GM10266 (cell line): ENCODE measurements at regions not wholly inside any gene's neighbourhood (a gene's known extent, or its start where the extent isn't known, plus 50 kb on each side); places are given as distances from the start of the nearest gene placed in this dataset.

Experiments used
- DNase-seq: peaks from one replicate; pipeline ENCODE4 v3.0.0; 2012; ENCODE audit errors: extremely low spot score
- TF ChIP-seq, protein P1 (sequence below): IDR thresholded peaks from 2 replicates; pipeline ENCODE4 v1.5.1; 2012; ENCODE audit warnings: mild to moderate bottlenecking, low read depth; ENCODE audit not compliant: control insufficient read depth, insufficient read depth; ENCODE audit errors: missing control alignments

DNA sequence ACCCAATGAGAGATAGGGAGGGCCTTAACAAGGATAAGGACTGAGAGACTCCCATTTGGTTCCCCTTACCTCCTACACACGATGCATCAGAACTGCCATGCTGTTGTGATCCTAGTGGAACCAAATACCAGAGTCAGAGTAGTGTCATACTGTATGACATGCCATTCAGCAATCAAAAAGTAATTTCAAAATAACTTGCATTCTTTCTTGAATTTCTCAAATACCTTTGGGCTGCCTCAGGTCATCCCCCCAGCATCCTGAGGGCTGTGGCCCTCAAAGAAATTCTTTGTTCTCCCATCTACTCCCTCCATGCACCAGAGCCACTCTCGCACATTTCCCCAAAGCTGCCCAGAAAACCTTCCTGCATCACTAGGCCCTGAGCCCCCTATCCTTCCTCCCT, 68.9 kb upstream of the PPP2R3A start:
- TF ChIP-seq, protein P1, sequence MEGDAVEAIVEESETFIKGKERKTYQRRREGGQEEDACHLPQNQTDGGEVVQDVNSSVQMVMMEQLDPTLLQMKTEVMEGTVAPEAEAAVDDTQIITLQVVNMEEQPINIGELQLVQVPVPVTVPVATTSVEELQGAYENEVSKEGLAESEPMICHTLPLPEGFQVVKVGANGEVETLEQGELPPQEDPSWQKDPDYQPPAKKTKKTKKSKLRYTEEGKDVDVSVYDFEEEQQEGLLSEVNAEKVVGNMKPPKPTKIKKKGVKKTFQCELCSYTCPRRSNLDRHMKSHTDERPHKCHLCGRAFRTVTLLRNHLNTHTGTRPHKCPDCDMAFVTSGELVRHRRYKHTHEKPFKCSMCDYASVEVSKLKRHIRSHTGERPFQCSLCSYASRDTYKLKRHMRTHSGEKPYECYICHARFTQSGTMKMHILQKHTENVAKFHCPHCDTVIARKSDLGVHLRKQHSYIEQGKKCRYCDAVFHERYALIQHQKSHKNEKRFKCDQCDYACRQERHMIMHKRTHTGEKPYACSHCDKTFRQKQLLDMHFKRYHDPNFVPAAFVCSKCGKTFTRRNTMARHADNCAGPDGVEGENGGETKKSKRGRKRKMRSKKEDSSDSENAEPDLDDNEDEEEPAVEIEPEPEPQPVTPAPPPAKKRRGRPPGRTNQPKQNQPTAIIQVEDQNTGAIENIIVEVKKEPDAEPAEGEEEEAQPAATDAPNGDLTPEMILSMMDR: no peak
- DNase-seq: no peak

GRCh38 chr3:135897715-135898114, 67.8 kb upstream of the PPP2R3A start:
- TF ChIP-seq, protein P1: no peak

GRCh38 chr3:135898774-135899173, 66.8 kb upstream of the PPP2R3A start:
- TF ChIP-seq, protein P1: no peak
- DNase-seq: no peak

More at GRCh38 chr3:135897715-135898114, 67.8 kb upstream of the PPP2R3A start:
- no peak for DNase-seq

GRCh38 chr3:135905058-135905724, 60.3 kb upstream of the PPP2R3A start:
- DNase-seq: no peak
- TF ChIP-seq, protein P1: no peak

GRCh38 chr3:135907422-135908165, 57.9 kb upstream of the PPP2R3A start:
- TF ChIP-seq, protein P1: no peak
- DNase-seq: no peak

DNA sequence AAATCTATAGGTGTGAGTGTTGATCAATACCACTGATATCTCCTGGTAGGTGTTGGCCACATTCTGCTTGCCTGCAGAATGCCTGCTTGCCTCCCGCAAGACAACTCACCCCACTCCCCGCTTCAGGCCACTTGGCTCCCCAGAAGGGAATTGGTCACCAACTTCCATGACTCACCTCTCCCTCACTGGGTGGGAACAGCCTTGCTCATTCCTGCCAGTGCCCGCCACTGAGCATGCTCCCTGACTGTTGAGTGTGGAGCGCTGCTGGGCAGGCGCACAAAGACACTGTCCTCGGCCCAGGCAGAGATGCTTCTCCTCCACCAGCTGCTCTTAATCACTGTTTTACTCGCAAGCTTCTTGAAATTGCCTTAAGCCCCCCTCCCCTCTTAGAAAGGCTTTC, 57.3 kb upstream of the PPP2R3A start:
- no peak for DNase-seq
- TF ChIP-seq, protein P1: no peak

- TF ChIP-seq, protein P1: no peak
Observed at GRCh38 chr3:135908737-135909136, 56.8 kb upstream of the PPP2R3A start.

More at GRCh38 chr3:135908737-135909136, 56.8 kb upstream of the PPP2R3A start:
- DNase-seq: no peak
